B cell (primary cell): ENCODE measurements at regions not wholly inside any gene's neighbourhood (a gene's known extent, or its start where the extent isn't known, plus 50 kb on each side); places are given as distances from the start of the nearest gene placed in this dataset.
"Not testable (repeated sequence)": the region's sequence is repeated elsewhere in the genome, so short reads cannot be mapped to it uniquely, and the experiment has no call there.

ENCODE experiments used
- ATAC-seq: fragments of 200-7000 bp; cut with Tn5 transposase; one replicate; pipeline ENCODE4 v1.10.0; 2021; ENCODE audit warnings: low read depth, mild to moderate bottlenecking, moderate number of reproducible peaks, moderate library complexity
- CTCF ChIA-PET: fragments of 350-600 bp; sonication (Branson Sonifier 250); formaldehyde crosslinking; loops from one replicate; lab custom pipeline; 2021; ENCODE audit warnings: antibody characterized with exemption, inconsistent platforms; lab: Charles Lee
- POLR2A ChIA-PET: fragments of 350-600 bp; sonication (Branson Sonifier 250); formaldehyde crosslinking; loops from one replicate; lab custom pipeline; 2021; ENCODE audit warnings: antibody characterized with exemption; lab: Charles Lee
- DNase-seq: peaks from one replicate; pipeline ENCODE4 v3.0.0; 2013
- H2AFZ ChIP-seq: 2 replicates; pipeline ENCODE4 v1.6.1; 2012; ENCODE audit warnings: mild to moderate bottlenecking, low read depth, low read length; ENCODE audit not compliant: insufficient read depth, poor library complexity, severe bottlenecking
- H3K27ac ChIP-seq, 2 donors: 1 replicate in 1 of 2; 2 replicates in 1 of 2; pipeline ENCODE4 v1.5.1; 2012 to 2013; ENCODE audit warnings: low read length in 2 of 2, mild to moderate bottlenecking in 2 of 2, moderate library complexity in 1 of 2
- H3K27me3 ChIP-seq, 4 experiments: fragments of 200-600 bp in 1 of 4; sonication (generic) in 1 of 4; replicated peaks in 1 of 4; 1 replicate in 2 of 4; 2 replicates in 2 of 4; pipeline versions ENCODE4 v1.6.1 to v1.7.0; 2013 to 2016; ENCODE audit warnings: low read length in 3 of 4, mild to moderate bottlenecking in 2 of 4, mixed read lengths in 1 of 4, moderate library complexity in 1 of 4; ENCODE audit not compliant: insufficient read depth in 4 of 4, control insufficient read depth in 3 of 4; ENCODE audit errors: control extremely low read depth in 1 of 4
- H3K36me3 ChIP-seq, 2 experiments: replicated peaks in 1 of 2; 1 replicate in 1 of 2; 2 replicates in 1 of 2; pipeline versions ENCODE4 v1.6.1 to v1.7.1; 2013; ENCODE audit warnings: low read length in 1 of 2; ENCODE audit not compliant: insufficient read depth in 2 of 2, control insufficient read depth in 1 of 2; ENCODE audit errors: control extremely low read depth in 1 of 2, extremely low read depth in 1 of 2
- H3K4me1 ChIP-seq, 2 donors: fragments of 200-600 bp in 1 of 2; sonication (generic) in 1 of 2; 1 replicate in 1 of 2; 2 replicates in 1 of 2; pipeline versions ENCODE4 v1.5.1 to v1.6.1; 2013 to 2017; ENCODE audit warnings: low read length in 2 of 2; ENCODE audit not compliant: control insufficient read depth in 2 of 2, insufficient read depth in 2 of 2
- H3K4me2 ChIP-seq: replicated peaks from 2 replicates; pipeline ENCODE3; 2012; ENCODE audit warnings: mild to moderate bottlenecking, low read depth, low read length; ENCODE audit not compliant: poor library complexity, severe bottlenecking
- H3K4me3 ChIP-seq, 5 experiments: fragments of 200-600 bp in 1 of 5; sonication (generic) in 1 of 5; 1 replicate in 3 of 5; 2 replicates in 2 of 5; pipeline versions ENCODE4 v1.5.1 to v1.7.0; 2011 to 2016; ENCODE audit warnings: low read length in 4 of 5, mild to moderate bottlenecking in 4 of 5, low read depth in 2 of 5, control low read depth in 1 of 5, moderate library complexity in 1 of 5; ENCODE audit not compliant: insufficient read depth in 1 of 5; ENCODE audit errors: control extremely low read depth in 1 of 5, extremely low read depth in 1 of 5
- H3K79me2 ChIP-seq: fragments of 200-600 bp; sonication (generic); one replicate; pipeline ENCODE4 v1.6.0; 2016; ENCODE audit warnings: low read length; ENCODE audit not compliant: control insufficient read depth, insufficient read depth
- H3K9ac ChIP-seq: fragments of 200-600 bp; sonication (generic); 2 replicates; pipeline ENCODE4 v1.6.1; 2017; ENCODE audit warnings: mild to moderate bottlenecking, low read length, moderate library complexity
- H3K9me3 ChIP-seq, 3 donors: one replicate each; pipeline versions ENCODE4 v1.6.1 to v1.7.1; 2013; ENCODE audit warnings: low read length in 2 of 3; ENCODE audit not compliant: control insufficient read depth in 2 of 3, insufficient read depth in 1 of 3; ENCODE audit errors: control extremely low read depth in 1 of 3
- H4K20me1 ChIP-seq: 2 replicates; pipeline ENCODE4 v1.6.0; 2012; ENCODE audit warnings: mild to moderate bottlenecking, low read length; ENCODE audit not compliant: insufficient read depth, control insufficient read depth, poor library complexity, severe bottlenecking
- H3K27ac Mint-ChIP-seq: one replicate; pipeline ENCODE4 v1.8.0; 2021; ENCODE audit warnings: mixed read lengths
- H3K27me3 Mint-ChIP-seq: one replicate; pipeline ENCODE4 v1.8.0; 2021; ENCODE audit warnings: mixed read lengths
- H3K4me1 Mint-ChIP-seq: one replicate; pipeline ENCODE4 v1.8.0; 2021; ENCODE audit warnings: mixed read lengths
- H3K4me3 Mint-ChIP-seq: one replicate; pipeline ENCODE4 v1.8.0; 2021; ENCODE audit warnings: mixed read lengths
- H3K9me3 Mint-ChIP-seq: one replicate; pipeline ENCODE4 v1.8.0; 2022; ENCODE audit warnings: mixed read lengths; ENCODE audit not compliant: insufficient read depth
- EZH2 ChIP-seq: IDR thresholded peaks from 2 replicates; pipeline ENCODE4 v1.6.1; 2012; ENCODE audit warnings: borderline replicate concordance, low read depth, mild to moderate bottlenecking, moderate library complexity, low read length; ENCODE audit not compliant: insufficient read depth, poor library complexity, severe bottlenecking
- WGBS: methylation state at CpG from one replicate; pipeline ENCODE4 v1.1.5; 2013; ENCODE audit warnings: missing lambda C conversion rate; ENCODE audit not compliant: insufficient coverage; 5-methylcytosine and 5-hydroxymethylcytosine counted together
- intact Hi-C: fragments of 100-400 bp; cut with micrococcal nuclease; formaldehyde crosslinking; loops from one replicate; pipeline ENCODE4 v1.10.0; 2022
- TF ChIP-seq, protein P1 (sequence below): fragments of 200-600 bp; IDR thresholded peaks from one replicate; pipeline ENCODE4 v1.8.0; 2022; ENCODE audit warnings: antibody characterized with exemption, mild to moderate bottlenecking

DNA sequence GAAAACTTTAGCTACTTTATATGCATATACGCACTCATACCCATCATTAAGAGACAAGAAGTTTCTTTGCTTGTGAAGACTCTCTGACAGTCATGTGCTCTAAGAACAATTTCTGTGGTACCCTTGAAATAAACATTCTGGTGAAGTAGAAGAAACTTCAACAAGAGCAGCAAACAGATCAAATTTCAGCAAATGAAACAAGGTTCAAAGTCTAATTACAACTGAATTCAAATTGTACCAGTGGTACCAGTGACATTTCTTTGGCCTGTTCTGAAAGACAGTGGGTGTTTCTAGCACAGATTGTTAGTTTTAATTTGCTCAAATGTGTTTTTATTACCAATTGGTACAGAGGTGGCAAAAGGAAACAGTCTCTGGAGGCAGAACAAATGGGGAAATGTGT is 391.0 kb downstream of the CHSY3 start:
- Histone ChIP-seq H2AFZ (no peak overlapping the region), H3K9me3 (no peaks in the 10 kb centered on the region), H3K4me2 (no peak overlapping the region), H3K27me3 (no peaks in the 10 kb centered on the region), H3K4me1 (no peaks in the 10 kb centered on the region), H3K9ac (no peak overlapping the region), H3K79me2 (no peaks in the 10 kb centered on the region), H3K27ac (no peak overlapping the region), H3K4me3 (no peak overlapping the region), H3K36me3 (no peaks in the 10 kb centered on the region), H4K20me1 (no peaks in the 10 kb centered on the region)
- H3K9me3 Mint-ChIP-seq: no peaks in the 10 kb centered on the region
- no peaks in the 10 kb centered on the region for H3K27me3 Mint-ChIP-seq
- ChIA-PET CTCF (no interaction called here), POLR2A (no interaction called here)
- H3K27ac Mint-ChIP-seq: no peak overlapping the region
- ATAC-seq (no peak), DNase-seq (no peak)
- WGBS: no CpG with 5 or more reads among the region's 1 CpG
- intact Hi-C loops: no loop called here
- no peak overlapping the region for H3K4me3 Mint-ChIP-seq
- no peak for TF ChIP-seq EZH2
- TF ChIP-seq, protein P1, sequence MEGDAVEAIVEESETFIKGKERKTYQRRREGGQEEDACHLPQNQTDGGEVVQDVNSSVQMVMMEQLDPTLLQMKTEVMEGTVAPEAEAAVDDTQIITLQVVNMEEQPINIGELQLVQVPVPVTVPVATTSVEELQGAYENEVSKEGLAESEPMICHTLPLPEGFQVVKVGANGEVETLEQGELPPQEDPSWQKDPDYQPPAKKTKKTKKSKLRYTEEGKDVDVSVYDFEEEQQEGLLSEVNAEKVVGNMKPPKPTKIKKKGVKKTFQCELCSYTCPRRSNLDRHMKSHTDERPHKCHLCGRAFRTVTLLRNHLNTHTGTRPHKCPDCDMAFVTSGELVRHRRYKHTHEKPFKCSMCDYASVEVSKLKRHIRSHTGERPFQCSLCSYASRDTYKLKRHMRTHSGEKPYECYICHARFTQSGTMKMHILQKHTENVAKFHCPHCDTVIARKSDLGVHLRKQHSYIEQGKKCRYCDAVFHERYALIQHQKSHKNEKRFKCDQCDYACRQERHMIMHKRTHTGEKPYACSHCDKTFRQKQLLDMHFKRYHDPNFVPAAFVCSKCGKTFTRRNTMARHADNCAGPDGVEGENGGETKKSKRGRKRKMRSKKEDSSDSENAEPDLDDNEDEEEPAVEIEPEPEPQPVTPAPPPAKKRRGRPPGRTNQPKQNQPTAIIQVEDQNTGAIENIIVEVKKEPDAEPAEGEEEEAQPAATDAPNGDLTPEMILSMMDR: no peak
- H3K4me1 Mint-ChIP-seq: no peaks in the 10 kb centered on the region

DNA sequence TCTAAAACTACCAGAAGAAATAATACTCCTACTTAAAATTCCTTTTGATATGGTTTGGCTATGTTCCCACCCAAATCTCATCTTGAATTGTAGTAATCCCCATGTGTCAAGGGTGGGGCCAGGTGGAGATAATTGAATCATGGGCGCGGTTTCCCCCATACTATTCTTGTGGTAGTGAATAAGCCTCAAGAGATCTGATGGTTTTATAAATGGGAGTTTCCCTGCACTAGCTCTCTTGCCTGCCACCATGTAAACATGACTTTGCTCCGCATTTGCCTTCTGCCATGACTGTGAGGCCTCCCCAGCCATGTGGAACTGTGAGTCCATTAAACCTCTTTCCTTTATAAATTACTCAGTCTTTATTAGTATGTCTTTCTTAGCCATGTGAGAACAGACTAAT is 390.5 kb downstream of the CHSY3 start:
- H3K4me3 Mint-ChIP-seq, H3K4me1 ChIP-seq, H3K79me2 ChIP-seq, H4K20me1 ChIP-seq, H3K4me3 ChIP-seq, H3K9me3 Mint-ChIP-seq, ATAC-seq, H3K27me3 Mint-ChIP-seq, H3K4me1 Mint-ChIP-seq, H3K4me2 ChIP-seq, intact Hi-C loops, DNase-seq, H3K9ac ChIP-seq, CTCF ChIA-PET, H3K27me3 ChIP-seq, H3K36me3 ChIP-seq, H3K27ac ChIP-seq, H3K9me3 ChIP-seq, H2AFZ ChIP-seq, POLR2A ChIA-PET, H3K27ac Mint-ChIP-seq: not testable (repeated sequence)
- no CpG with 5 or more reads among the region's 3 CpGs for WGBS
